AG04449 (cell line): ENCODE measurements at regions not wholly inside any gene's neighbourhood (a gene's known extent, or its start where the extent isn't known, plus 50 kb on each side); places are given as distances from the start of the nearest gene placed in this dataset.
"Not testable (repeated sequence)": the region's sequence is repeated elsewhere in the genome, so short reads cannot be mapped to it uniquely, and the experiment has no call there.

Source experiments
- CTCF ChIA-PET: fragments of 350-600 bp; formaldehyde crosslinking; extraction: SDS; loops from one replicate; lab custom pipeline; 2021; ENCODE audit warnings: antibody characterized with exemption; lab: Yijun Ruan, JAX
- POLR2A ChIA-PET: fragments of 400-600, 350-600 bp; formaldehyde crosslinking; extraction: SDS; loops from one replicate; lab custom pipeline; 2020; ENCODE audit warnings: antibody characterized with exemption, inconsistent platforms; lab: Yijun Ruan, JAX
- DNase-seq: peaks from one replicate; pipeline ENCODE4 v3.0.0-alpha.2; 2010; ENCODE audit warnings: low read depth, low spot score
- H3K4me3 ChIP-seq: 2 replicates; pipeline ENCODE4 v1.5.1; 2011; ENCODE audit warnings: low read depth, mild to moderate bottlenecking, control low read depth, low read length
- CTCF ChIP-seq: IDR thresholded peaks from one replicate; pipeline ENCODE4 v1.5.1; 2011; ENCODE audit warnings: mild to moderate bottlenecking, moderate library complexity, low read length, control low read depth, inconsistent platforms; ENCODE audit not compliant: insufficient read depth; ENCODE audit errors: missing control alignments

DNA sequence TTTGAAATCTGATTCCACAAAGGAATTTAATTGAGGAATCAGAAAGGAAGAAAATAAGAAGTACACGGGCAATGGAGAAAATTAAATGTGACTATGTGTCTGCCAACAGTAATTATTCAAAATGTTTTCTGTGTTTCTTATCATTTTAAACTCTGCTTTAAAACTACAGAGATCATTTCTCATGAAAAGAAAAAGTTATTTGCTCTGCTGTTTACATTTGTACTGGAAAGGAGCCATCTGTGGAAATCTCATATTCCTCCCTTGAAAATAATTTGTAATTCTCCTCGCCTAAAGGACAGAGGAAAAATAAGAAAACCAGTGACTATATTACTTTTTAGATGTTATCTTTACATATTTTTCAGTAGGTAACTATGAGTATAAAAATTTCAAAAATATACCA lies 181.9 kb upstream of the MEIS1 start:
- ChIA-PET CTCF (no interaction called here), POLR2A (no interaction called here)
- no peak for TF ChIP-seq CTCF
- DNase-seq: no peak
- no peak overlapping the region for H3K4me3 ChIP-seq

DNA sequence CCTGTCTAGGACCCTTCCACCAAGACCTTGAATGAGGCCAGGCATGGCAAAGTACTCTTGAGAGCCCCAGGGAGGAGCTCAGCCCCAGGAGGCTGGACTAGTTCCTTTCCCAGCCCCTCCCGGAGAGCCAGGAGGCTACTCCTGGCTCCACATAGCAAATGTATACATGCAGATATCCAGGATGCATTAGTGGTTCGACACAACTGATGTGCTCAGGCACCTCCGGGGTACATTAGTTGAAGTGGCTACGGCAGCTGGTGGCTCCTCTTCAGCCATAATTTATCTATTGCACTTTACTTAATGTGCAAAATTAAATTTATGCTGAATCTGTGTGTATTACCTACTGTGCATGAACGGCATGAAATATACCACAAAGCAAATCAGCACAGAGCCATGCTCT lies 182.8 kb upstream of the MEIS1 start:
- no peak for TF ChIP-seq CTCF
- DNase-seq: no peak
- POLR2A ChIA-PET: no interaction called here
- H3K4me3 ChIP-seq: no peak overlapping the region
- CTCF ChIA-PET: no interaction called here

DNA sequence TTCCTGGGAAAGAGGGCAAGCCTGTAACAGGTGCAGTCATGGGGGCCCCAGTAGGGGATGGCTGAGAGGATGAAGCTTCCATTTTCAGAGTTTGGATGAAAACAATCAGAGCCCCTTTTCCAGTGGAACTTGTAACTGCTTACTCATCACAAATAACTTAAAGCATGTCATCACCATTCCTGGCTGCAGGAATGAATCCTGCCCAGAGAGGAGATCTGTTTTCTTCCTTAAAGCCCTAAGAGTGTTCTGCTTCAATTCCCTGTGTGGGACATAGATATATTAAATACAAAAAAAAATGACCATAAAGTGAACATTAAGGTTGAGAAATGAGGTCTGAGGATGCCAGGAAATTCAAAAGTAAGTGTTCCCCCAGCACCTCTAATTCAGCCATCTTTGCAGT lies 183.4 kb upstream of the MEIS1 start:
- DNase-seq: no peak
- no peak overlapping the region for H3K4me3 ChIP-seq
- CTCF ChIA-PET: no interaction called here
- POLR2A ChIA-PET: no interaction called here
- no peak for TF ChIP-seq CTCF

GRCh38 chr2:66249089-66249488 lies 185.8 kb upstream of the MEIS1 start:
- DNase-seq, CTCF ChIA-PET: not testable (repeated sequence)

GRCh38 chr2:66243809-66244208 lies 191.1 kb upstream of the MEIS1 start:
- POLR2A ChIA-PET, H3K4me3 ChIP-seq, CTCF ChIA-PET, DNase-seq: not testable (repeated sequence)

More at GRCh38 chr2:66249089-66249488, 185.8 kb upstream of the MEIS1 start:
- H3K4me3 ChIP-seq, POLR2A ChIA-PET: not testable (repeated sequence)

DNA sequence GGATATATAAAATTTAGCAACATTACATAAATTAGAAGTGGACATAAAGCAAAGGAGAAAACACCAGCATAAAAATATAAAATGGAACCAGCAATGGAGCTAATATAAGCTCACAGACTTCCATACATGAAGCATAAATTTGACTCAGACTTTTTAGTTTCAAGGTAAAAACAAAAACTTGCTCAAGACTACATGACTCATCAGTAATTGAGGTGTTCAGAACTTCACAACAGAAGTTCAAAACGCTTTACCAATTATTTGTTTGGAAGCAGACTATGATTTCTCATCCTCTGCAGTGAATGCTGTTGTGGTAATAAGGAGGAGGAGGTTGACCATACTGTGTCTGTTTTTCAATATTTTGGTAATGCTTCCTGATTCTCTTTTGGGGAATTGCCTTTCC lies 192.0 kb upstream of the MEIS1 start:
- H3K4me3 ChIP-seq, CTCF ChIA-PET: not testable (repeated sequence)

DNA sequence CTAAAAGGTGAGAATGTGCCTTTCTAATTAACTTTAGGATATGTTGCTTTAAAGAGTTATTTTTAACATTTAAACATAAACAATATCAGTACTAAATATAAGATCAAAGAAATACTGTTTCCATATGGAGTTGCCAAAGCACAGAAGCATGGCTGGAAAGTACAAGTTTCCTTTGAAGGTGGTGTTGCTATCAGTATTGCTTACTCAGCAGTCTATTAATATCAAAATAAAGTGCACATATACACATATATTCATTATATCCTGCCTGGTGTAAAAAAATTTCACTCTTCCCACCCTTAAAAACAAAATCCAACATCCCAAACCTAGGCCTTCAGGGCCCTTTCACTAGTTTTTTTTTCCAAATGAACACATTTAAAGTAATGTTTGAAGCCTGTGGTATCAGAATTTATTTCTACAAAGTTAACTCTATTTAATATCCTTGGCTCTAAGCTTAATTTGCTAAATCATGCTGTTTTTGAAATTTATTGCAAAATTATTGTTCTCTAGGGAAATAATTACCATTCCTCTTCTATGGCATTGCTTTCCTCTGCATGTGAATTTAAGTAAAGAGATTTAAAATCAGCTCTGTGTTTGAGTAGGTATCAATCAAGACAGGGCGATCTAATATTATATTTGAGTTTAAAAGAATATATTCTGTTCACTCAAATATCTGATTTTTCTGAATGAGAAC lies 192.7 kb upstream of the MEIS1 start:
- DNase-seq: no peak
- no peak for TF ChIP-seq CTCF
- ChIA-PET CTCF (no interaction called here), POLR2A (no interaction called here)
- no peak overlapping the region for H3K4me3 ChIP-seq

More for the DNA sequence above, 192.0 kb upstream of the MEIS1 start:
- POLR2A ChIA-PET, DNase-seq: not testable (repeated sequence)

DNA sequence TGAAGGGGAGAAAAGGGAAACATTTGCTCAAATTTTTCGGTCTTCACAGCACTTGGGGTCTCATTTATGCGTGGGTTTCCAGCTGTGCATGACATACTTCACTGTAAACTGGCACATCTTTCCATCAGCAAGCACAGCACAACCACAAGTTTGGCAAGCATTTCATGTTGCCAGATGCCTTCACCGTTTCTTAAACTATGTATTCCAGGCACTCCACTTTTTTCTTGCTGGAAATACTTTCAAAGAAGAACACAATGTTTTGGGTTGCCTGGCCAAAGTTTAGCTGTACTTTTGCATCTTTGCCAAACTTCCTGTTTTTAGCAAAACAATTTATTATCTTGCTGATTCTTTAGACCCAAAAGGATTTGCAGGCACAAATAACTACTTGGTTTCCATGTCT lies 194.6 kb upstream of the MEIS1 start:
- no peak overlapping the region for H3K4me3 ChIP-seq
- ChIA-PET CTCF (no interaction called here), POLR2A (no interaction called here)
- DNase-seq: no peak
- no peak for TF ChIP-seq CTCF
